ENCODE measurements at regions not wholly inside any gene's neighbourhood (a gene's known extent, or its start where the extent isn't known, plus 50 kb on each side); places are given as distances from the start of the nearest gene placed in this dataset.

DNA sequence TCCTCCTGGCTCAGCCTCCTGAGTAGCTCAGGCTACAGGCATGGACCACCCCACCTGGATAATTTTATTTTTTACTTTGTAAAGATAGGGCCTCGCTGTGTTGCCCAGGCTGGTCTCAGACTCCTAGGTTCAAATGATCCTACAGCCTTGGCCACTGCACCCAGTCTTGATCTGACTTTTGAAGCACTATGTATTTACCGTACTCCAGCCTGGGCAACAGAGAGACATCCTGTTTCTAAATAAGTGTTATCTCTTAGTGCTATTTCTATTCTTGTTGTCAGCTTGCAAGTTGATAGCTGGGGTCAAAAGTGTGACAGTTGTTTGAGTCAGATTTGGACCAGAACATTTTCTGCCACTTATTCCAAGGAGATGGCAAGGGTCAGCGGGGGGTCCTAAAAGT, 486.4 kb downstream of the NPIPA7 start:
- no peak for DNase-seq (ENCODE audit: low read depth in 4 of 4, low spot score in 3 of 4)

DNA sequence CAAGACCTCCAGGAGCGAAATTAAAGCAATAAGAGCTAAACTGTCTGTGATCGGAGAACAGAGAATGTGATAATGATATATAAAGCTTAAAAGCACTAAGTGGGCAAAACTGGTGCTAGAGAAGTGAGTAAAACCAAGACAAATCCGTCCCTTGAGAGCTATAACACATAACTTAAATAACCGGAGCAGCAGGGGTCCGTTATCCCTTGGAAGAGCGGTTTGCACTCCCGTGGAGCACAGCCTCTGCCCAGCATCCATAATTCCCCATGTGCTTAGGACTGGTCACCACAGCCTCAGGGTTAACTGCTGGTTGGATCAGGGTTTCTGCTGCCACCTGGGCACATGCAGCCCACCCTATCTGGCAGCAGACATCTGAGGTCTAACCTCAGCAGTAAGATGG, 489.0 kb downstream of the NPIPA7 start:
- no peak for DNase-seq (ENCODE audit: low read depth in 4 of 4, low spot score in 3 of 4)

DNA sequence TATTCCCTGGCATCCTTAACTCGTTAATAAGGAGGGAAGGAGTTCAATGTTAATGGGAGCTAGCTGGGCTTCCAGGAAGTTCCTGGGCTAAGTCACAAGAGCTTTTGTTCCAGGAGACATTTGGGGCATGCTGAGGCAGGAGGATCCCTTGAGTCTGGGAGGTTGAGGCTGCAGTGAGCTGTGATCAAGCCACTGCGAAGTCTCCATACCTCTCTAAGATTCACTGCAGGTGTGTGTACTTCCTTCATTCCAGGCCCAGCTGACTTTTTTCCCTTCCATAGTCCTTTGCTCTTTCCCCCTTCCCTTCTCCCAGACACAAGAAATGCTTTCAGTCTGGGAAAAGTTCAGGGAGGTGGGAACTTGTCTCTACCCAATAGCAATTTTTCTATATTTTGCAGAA, 489.8 kb downstream of the NPIPA7 start:
- no peak for DNase-seq (ENCODE audit: low read depth in 4 of 4, low spot score in 3 of 4)

DNA sequence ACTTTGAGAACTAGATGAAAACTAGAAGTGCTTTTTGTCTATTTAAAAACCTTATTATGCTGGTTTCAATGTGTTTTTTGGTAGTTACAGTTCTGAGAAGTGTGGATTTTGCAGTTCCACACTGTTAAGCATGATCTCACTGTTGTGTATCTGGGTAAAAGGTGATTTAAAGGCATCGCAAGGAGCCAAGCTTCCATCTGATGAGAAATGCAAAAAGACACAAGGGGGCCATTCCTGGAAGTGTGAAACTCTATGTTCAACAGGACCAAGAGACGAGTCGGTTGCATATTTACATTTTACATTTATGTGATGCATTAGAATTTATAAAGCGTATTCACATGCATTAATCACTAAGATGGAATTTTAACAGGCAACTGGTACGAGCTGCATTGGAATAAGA, 490.8 kb downstream of the NPIPA7 start:
- DNase-seq (ENCODE audit: low read depth in 4 of 4, low spot score in 3 of 4) = no peak

DNA sequence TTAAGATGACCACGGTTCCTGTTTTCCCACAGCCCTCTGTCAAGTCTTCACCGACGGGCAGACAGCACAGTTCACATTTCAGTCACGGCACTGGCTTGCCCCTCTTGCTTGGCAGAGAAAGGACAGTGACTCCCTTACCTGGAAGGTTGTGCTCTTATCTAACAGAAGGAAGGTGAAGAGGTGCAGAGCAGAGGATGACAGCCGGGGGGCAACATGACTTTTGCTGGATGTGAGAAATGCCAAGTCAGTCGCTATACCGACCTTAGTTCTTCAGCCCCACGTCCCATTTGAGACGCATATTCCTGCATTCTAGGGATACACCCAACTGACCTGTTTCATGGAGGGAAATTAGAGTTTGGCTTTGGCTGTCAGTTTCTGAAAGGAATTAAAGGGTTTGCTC, 492.3 kb downstream of the NPIPA7 start:
- no peak for DNase-seq (ENCODE audit: low read depth in 4 of 4, low spot score in 3 of 4)

DNA sequence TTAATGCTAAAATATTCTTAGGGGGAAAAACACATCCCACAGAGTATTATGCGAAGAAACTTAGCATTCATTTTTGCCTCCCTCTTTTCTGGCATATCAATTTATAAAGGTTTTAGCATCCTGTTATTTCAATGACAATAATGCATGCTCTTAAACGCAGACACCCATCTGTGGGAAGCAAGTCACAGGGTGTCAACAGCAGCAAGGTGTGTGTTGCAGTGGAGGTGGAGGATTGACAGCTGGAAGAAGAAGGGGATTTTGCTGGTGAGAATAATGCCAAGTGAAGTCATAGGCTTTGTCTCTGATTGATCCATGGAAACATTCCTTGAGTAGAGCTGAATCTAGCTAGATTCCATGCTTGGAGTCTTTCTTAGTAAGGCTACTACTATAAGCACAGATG, 498.1 kb downstream of the NPIPA7 start:
- no peak for DNase-seq (ENCODE audit: low read depth in 4 of 4, low spot score in 3 of 4)

DNA sequence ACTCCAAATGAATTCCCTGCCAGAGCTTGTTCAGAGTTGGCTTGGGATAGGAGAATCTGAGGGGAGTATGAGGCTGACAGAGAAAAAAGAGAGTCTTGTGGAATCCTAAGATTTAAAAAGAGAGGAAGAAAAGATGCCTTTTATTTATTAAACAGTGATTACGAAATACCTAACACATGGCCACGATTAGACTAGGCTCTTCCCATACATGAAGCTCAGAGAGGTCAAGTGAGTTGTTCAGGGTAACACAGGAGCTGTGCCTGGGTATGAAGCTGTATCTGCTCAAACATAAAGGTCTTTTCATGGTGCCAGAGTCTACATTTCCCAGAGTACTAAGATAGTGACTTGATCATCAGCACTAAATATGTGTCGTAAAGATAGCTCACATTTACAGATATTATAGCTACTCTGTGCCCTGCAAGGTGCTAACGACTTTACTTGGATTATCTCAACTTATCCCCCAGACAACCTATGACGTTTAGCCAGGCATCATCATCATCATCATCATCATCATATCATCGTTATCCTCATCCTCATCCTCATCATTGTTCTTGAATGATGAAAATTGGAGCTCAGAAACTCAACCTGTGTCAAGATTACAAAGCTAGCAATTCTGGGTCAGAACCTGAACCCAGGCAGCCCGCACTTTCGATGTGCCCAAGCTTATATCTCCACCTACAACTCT, 500.8 kb downstream of the NPIPA7 start:
- DNase-seq (ENCODE audit: low read depth in 4 of 4, low spot score in 3 of 4) = no peak

DNA sequence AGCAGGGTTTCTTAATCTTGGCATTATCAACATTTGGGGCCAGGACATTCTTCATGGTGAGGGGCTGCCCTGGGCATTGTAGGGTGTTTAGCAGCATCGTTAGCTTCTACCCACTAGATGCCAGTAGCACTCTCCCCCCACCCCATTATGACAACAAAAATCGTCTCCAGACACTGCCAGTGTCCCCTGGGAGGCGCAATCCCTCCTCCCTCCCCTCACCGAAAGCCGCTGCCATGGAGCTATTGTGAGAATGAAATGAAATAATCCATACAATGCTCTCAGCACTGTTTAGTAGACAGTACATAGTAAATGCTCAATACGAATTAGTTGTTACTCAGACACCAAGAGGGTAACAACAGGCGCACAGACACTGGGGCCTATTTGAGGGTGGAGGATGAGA, 502.9 kb downstream of the NPIPA7 start:
- DNase-seq (ENCODE audit: low read depth in 4 of 4, low spot score in 3 of 4) = no peak

DNA sequence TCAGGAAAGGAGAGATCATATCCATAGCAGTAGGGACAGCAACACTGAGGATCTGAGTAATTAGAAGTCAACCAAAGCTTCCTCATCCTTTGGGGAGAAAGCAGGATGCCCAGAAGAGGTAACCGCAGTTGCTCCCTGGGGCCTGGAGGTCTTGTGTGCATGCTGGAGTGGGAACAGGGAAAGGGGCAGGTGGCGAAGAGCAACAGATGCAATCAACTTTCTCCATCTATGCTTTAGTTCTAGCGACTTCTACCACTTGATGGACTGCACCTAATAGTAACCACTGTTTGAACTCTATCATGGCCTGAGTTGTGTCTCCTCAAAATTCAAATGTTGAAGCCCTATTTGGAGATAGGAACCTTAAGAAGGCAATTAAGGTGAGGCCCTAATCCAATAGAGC, 503.8 kb downstream of the NPIPA7 start:
- DNase-seq (ENCODE audit: low read depth in 4 of 4, low spot score in 3 of 4) = no peak

DNA sequence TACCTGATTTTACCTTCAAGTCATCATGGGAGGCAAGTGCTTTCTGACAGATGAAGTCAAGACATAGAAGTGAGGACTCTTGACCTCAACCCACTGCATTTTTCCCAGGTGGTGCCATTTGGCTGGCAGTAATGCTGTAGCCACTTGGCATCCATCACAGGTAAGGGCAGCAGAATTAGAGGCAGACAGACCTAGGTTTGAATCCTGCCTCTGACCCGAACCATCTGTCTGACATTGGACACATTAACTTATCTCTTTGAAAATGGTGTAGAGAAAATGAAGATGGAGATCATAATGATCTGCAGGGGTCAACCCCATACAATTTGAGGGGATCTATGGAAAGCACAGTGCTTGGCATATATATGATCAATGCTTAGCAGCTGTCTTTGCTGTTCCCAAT, 505.5 kb downstream of the NPIPA7 start:
- no peak for DNase-seq (ENCODE audit: low read depth in 4 of 4, low spot score in 3 of 4)

DNA sequence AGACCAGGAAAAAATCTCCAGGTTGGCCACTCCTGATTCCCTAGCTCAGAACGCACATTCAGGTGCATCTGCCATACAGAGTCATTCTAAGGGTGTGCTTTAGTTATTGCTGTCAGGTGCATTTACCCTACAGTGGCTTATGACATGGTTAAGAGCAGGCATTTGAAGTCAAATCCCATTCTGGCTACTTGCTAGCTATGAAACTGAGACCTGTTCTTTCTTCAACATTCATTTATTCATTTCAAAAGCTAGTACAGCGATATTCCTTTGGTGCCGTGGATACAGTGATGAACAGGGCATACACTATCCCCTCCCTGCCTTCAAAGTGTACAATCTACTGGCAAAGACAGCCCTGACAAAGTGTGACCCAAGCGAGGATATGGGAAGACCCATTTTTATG, 508.3 kb downstream of the NPIPA7 start:
- DNase-seq (ENCODE audit: low read depth in 4 of 4, low spot score in 3 of 4) = no peak

DNA sequence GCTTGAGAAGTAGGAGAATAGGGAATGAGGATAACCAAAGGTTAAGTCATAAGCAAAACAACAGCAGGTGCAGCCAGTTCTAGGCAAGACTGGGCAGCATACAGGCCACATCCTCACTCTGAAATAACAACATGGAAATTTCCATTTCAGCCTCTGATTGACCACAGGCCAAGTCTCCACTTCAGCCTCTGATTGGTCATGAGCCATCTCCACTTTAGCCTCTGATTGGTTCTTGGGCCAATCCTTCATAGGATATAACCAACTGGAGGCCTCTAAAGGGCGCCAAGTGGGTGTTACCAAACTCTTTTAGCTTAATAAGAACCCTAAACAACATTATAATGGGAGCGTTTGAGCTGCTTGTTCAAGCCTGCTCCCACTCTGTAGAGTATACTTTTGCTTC, 512.0 kb downstream of the NPIPA7 start:
- DNase-seq (ENCODE audit: low read depth in 4 of 4, low spot score in 3 of 4) = no peak

DNA sequence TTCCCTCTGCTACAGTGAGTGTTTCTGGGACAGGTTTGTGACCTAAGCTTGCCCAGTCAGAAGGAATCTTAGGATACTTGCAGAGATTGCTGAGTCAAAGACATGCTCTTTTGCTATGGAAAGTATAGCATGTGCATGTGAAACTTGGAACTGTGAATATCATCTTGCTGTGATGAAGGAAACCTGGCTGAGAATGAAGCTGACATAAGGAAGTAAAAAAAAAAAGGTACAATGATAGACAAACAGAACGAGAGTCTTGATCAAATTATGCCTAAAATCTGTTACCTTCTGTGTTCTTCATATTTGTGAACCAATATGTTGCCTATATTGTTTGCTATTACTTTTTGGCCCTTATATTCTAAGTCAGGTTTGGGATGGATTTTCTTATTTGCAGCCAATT, 525.7 kb downstream of the NPIPA7 start:
- DNase-seq (ENCODE audit: low read depth in 4 of 4, low spot score in 3 of 4) = no peak

DNA sequence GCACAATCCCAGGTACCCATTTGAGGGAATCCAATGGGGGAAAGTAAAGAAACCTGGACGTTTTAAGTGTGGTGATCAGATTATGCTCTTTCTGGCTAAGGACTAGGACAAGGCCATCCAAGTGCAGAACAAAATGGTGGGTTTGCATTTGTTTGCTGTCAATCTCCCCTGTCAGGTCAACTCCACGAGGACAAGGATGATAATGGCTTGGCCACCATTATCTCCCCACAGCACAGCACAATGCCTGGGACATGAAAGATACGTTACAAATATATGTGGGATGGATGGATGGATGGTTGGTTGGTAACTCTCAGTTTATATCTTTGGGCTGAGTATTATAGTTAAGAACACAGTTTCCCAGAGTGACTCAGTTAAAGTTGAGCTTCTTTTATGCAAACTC, 526.9 kb downstream of the NPIPA7 start:
- no peak for DNase-seq (ENCODE audit: low read depth in 4 of 4, low spot score in 3 of 4)

DNA sequence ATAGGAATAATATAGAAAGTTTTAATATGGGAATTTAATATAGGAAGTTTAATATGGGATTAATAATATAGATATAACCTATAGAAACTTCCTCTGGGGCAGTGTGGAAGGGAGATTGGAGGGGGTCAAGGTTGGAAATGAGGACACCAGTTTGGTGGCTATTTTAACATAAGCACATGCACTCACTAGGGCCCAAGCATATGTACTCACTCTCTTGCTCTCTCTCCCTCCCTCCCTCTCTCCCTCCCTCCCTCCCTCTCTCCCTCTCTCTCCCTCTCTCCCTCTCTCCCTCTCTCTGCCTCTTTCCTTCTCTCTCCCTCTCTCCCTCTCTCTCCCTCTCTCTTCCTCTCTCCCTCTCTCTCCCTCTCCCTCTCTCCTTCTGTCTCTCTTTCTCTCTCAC, 528.1 kb downstream of the NPIPA7 start:
- no peak for DNase-seq (ENCODE audit: low read depth in 4 of 4, low spot score in 3 of 4)

DNA sequence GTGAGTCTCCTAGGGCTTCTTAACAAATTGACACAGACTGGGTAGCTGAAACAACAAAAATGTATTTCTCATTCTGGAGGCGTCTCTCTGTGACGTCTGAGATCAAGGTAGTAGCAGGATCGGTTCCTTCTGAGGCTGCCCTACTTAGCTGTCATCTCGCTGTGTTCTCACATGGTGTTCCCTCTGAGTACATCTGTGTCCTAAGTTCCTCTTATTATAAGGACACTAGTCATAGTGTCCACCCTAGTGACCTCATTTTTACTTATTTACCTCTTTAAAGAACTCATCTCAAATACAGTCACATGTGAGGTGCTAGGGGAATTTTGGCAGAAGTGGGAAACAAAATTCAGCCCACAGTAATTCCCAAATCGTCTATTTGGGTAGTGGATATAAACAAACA, 529.1 kb downstream of the NPIPA7 start:
- DNase-seq (ENCODE audit: low read depth in 4 of 4, low spot score in 3 of 4) = no peak

DNA sequence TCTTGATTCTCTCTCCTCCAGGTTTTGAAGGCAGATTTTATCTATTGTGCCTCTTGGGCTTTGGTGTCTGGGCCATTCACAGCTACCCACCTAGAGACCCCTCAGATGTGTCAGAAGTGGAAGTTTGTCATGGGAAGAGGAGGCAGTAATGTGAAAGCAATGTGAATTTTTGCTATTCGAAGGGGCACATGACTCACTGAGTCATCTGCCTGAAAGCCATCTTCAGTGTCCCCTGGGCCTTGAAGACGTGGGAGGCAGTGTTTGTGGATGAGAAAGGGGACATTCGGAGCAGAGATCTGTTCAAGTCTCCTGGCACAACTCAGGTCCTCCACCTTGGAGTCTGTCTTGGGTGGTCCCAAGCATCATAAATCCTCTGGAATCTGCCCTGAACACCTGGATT, 530.2 kb downstream of the NPIPA7 start:
- DNase-seq (ENCODE audit: low read depth in 4 of 4, low spot score in 3 of 4) = no peak

DNA sequence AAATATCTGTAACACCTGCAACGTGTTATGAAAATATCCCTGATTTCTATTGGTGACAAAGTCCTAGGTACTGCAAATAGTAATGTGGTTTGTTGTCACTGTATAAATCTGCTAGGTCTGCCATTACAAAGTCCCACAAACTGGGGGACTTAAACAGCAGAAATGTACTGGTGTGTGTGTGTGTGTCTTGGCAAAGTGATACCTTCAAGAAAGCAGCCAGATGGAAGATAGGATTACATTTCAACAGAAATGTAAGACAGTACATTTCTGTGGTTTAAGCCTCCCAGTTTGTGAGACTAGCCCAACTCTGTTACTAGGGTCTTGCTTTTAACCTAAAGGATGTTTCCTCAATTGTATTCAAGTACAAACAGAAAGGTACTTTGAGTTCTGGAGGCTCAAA, 531.7 kb downstream of the NPIPA7 start:
- DNase-seq (ENCODE audit: low read depth in 4 of 4, low spot score in 3 of 4) = no peak

DNA sequence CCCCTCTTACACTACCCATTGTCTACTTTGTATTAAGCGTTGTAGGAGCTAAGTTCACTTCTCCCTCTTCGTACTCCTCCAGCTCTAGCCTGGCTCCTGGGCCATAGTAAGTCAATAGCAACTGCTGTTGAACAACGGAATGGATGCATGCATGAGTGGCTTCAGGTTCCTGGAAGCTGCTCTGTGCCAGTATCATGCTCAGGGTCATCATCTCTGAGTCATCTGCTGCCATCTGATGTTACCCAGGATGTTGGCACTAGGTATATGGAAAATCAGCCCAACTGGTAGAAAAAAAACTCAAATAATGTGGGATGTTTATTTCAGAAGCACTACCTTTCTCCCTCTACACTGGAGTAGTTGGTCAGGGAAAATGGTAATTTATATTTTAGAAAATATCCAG, 536.8 kb downstream of the NPIPA7 start:
- no peak for DNase-seq (ENCODE audit: low read depth in 4 of 4, low spot score in 3 of 4)

DNA sequence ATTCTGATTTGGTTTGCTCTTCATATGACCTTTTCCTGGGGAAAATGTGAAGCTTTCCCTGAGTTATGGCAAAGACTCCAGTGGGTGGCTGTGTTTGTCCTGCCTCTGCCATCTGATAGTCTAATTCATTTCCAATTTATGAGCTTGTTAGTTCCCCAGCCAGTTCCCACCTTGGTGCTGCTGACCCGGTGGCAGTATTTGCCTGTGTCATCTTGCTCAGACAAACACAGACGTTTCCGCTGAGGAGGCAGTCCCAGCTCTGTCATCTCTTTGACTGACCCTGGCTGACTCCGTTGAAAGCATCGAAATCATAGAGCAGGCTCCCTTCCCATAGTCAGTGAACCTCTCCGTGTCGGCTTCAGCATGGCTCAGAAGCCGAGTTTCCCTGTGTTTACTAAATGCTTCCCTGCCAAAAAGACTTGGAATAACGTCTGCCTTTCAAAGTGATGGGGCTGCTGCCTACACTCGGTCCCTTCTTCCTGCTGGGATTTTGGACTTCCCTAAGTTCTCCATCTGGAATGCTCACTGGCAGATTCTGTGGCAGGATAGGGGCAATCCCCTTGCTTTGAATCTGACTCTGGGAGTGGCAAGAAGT, 538.3 kb downstream of the NPIPA7 start:
- DNase-seq (ENCODE audit: low read depth in 4 of 4, low spot score in 3 of 4) = peak in 1 of 4 donors; percentile 6

DNA sequence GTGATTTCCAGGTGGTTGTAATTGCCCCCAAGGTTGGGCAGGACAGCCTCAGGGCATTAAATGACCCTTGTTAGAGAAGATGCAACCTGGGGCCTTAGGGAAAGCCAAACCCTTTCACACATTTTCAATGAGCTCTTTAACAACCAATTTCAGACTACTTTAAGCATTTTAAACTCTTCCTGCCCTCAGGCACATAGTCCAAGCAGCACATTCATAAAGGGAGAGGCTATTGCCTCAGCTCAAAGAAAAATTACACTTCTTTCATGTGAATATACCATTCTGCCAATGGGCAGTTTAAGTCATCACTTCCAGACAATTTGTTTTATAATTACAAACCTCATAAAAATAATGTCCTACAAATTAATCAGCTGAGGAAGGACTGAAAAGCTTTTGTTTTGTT, 544.5 kb downstream of the NPIPA7 start:
- no peak for DNase-seq (ENCODE audit: low read depth in 4 of 4, low spot score in 3 of 4)

DNA sequence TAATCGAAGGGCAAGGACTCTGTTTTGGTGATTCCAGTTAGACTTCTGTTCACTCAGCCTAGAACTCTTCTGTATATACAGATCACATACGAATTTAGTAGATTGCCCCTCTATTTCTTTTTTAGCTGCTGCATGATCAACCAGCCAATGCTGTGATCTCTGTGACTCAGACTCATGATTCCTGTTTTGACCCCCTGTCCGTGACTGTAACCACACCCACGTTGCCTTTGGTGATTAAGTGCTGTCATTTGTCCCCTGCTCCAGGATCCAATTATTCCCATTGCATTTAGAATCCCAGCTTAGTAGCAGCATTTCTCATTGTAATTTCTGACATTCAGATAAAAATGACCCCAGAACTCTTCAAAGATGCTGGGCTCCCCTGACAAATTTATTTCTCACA, 545.7 kb downstream of the NPIPA7 start:
- no peak for DNase-seq (ENCODE audit: low read depth in 4 of 4, low spot score in 3 of 4)

DNA sequence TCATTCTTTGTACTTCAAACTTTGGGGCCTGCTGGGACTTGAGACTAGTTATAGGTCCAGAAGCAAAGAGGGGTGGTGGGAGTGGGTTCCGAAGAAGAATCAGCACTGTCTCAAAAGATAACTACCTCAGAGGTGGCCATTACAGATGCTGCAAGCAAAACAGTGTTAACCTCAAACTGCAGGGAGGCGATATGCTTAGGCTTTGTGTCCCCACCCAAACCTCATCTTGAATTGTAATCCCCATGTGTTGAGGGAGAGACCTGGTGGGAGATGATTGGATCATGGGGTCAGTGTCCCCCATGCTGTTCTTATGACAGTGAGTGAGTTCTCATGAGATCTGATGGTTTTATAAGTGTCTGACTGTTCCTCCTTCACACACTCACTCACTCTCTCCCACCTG, 545.3 kb downstream of the XYLT1 start:
- DNase-seq (ENCODE audit: low read depth in 4 of 4, low spot score in 3 of 4) = no peak
